ENCODE measurements at regions not wholly inside any gene's neighbourhood (a gene's known extent, or its start where the extent isn't known, plus 50 kb on each side); places are given as distances from the start of the nearest gene placed in this dataset.

DNA sequence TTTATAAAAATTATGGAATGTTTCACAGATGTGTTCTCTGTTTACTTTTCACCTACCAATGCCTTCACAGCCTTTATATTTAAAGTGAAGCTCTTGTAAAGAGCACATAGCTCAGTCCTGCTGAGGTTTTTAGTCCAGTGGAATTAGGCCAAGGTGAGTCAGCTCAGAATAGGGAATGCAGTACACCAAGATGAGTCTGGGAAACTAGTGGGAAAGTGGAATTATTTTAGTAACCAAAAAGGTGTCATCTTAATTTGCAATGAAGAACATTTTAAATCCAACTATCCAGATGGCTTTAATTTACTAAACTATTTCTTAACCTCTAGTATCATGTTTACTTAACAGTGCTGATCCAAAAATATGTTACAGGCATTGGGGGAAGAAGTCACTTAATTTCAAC lies 236.3 kb upstream of the CTBP2 start:
- DNase-seq: no peak

DNA sequence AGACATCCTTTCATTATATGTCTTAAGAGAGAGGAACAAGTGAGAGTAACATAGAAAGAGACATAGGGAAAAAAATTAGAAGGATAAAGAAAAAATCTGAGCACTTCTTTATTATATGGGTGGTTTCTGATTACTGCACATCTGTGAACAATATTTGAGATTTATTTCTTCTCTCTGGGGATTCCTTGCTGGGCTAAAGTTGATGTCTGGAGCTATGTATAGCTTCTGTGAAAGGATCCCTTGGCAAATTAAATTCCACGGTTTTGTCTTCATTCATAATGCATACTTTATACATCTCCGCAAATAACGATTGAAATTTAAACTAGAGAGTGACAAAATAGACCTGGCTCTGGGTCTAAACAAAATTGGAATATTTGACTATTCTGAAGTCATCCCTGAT lies 232.2 kb upstream of the CTBP2 start:
- DNase-seq: no peak

DNA sequence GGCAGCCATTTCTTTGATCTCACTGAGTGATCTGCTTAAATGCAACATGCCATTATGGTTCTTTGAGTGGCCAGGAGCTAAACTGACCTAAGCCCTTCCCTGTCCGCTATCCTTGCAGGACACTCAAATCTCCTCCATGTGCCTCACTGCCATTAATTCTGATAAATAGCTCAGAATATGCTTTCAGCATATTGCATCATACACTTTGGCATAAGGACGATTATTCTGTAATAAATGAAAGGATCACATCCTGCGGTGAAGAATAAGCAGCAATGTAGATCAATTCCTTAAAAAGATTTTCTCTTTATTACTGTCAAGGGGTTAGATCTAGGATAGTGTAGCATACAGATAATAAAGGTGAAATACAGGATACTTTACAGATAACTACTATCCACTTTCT lies 231.8 kb upstream of the CTBP2 start:
- no peak for DNase-seq

DNA sequence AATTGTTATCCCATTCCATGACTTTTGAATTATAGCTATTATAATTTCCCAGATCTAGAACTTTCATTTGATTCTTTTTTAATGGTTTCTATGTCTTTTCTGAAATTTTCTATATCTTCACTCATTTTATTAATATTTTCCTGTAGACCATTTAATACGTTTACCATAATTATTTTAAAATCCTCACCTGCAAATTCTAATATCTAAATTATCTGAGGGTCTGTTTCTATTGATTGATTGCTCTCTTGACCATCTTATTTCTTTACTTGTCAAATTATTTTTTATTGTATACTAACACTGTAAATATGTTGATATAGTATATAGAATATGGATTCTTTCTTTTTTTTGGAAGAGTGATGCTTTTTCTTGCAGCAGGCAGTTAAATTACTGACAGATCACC lies 229.3 kb upstream of the CTBP2 start:
- DNase-seq: no peak

DNA sequence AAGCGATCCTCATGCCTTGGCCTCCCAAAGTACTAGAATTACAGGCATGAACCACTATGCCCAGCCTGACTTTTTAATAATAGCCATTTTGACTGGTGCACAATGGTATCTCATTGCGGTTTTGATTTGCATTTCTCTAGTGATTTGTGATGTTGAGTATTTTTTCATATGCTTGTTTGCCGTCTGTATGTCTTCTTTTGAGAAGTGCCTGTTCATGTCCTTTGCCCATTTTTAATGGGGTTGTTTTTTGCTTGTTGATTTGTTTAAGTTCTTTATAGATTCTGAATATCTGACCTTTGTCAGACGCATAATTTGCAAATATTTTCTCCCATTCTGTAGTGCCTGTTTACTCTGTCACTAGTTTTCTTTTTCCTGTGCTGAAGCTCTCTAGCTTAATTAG lies 219.2 kb upstream of the CTBP2 start:
- DNase-seq: no peak

DNA sequence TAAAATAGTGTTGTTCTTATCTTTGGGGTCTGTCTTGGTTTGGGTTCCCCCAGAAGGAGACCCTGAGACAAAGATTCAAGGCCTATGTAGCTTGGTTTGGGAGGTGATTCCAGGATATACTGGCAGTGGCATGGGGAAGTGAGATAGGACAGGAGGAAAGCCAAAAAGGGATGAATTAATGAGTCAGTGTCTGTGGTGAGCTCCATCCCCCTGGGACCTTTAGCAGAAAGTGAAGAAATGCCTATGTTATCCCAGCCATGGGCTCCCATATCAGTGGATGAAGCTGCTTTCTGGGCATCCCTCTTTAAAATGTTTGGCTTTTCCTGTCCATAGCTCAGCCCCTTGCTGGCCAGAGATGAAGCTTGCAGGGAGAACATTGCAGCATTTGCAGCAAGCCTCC lies 217.0 kb upstream of the CTBP2 start:
- DNase-seq: no peak

DNA sequence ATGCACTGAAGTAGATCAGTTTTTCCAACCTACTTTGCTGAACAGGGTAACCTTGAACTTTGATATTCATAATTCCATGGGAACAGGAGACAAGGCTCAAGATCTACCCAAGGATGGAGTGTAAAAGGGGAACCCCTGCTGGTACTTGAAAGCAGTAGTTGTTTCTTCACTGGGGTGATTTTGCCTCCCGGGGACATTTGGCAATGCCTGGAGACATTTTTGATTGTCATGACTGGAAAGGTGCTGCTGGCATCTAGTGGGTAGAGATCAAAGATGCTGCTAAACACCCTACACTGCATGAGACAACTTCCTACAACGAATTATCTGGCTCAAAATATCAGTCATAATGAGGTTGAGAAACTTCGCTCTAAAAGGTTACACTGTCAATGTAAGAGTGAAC lies 214.8 kb upstream of the CTBP2 start:
- DNase-seq: no peak

DNA sequence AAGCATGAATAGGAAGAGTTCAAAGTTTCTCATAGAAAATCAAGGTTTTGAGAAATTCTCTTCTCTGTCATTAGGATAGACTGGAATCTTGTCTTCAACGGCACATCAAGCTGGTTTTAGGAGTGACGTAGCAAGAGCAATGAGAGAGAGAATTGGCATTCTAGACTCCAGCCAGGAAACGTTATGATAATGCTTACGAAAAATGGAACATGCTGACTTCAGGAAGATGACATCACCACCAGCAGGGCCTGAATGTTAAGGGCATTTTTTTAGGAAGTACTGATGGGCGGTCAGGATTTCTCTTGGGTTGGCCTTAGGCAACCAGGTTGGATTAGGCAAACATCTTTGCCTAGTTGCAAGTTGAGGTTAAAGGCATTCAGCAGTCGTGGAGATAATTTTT lies 213.2 kb upstream of the CTBP2 start:
- no peak for DNase-seq

DNA sequence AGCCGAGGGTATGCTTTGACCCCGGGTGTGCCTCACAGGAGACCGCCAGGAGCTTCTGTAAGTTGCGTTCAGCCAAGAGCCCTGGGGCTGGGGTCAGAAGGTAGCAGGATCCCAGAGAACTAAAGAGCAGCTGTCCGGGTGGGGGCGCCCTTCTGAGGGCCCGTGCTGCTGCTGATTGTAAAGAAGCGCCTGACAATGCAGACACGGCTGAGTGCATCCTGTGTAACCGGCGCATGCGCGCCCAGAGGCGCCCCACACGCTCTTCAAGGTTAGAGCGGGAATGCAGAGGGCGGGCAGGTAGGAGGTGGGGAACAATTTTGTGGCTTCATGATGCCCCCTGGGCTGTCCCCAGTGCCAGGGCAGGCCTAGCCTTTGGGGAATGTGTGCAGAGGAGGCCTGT lies 210.2 kb upstream of the CTBP2 start:
- DNase-seq: no peak

DNA sequence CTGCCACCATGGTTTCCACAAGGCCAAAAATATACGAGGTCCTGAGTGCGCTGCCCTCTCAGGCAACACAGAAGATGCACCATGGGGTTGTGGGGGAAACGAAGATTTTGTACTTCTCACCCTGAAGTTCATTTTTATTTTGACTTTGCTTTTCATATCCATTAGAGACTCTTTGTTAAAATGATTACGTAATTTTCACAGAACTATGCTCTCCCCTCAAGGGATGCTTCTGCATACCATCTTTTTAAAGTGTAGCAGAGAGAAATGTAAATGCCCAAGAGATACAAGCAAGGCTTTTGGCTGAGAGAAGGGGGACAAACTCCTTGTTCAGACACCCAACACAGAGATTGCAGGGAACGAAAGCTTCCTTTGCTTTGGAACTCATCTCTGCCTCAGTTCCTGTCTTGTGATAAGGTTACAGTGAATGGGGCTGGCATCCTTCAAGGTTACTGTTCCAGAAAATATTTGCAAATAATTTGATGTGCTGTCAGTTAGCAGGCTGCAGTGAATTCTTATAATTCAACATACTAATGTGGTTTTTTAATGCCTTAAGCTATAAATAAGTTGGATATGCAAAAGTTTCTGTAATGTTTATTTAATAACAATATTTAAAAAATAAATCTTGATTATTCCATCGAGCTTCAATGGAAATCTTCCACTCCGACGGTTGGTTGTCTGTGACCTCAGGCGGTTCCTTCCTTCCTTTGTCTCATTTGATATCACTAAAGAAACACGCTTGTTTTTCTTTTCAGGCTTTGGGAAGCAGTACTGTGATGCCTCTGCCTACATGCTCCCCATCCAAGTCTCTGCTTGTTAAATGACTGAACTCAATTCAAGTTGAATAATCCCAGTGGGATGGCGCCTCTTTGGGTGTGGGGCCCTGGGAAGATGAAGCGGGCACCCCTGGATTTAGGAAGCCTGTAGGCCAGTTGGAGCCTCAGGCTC lies 209.3 kb upstream of the CTBP2 start:
- no peak for DNase-seq

DNA sequence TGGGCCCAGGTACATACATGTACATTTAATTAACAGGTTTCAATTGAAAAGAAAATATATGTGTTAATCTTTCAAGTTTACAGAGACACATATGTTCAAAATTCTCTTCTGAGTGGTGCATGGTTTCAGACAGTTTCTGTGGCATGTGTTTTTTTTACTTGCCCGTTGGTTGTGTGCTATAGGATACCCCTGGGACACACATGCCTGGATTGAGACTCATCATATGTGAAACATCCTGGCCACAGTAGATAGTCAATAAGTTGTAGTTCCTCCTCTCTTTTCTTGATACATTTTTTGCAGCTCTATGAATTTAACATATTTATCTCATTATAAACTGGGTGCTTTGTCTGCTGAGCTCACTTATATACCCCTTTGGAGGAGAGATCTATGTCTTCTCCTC lies 207.8 kb upstream of the CTBP2 start:
- DNase-seq: no peak

DNA sequence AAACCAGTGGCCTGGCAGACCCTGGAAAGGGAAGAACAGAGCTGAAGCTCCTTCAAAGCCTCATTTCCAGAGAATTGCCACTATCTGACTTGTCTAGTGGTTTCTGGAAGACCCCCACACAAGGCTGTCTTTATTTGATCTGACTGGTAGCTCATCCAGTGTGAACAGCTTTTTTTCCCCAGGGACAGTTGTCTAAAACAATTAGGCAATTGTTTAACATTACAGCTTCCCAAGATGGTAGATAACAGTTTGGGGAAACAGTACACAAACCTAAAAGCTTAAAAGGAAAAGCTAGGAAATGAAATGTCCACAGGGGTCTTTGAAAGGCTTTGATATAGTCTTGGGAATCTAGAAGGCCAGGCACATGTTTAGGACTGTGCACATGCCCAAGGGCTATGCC lies 203.4 kb upstream of the CTBP2 start:
- DNase-seq: no peak

DNA sequence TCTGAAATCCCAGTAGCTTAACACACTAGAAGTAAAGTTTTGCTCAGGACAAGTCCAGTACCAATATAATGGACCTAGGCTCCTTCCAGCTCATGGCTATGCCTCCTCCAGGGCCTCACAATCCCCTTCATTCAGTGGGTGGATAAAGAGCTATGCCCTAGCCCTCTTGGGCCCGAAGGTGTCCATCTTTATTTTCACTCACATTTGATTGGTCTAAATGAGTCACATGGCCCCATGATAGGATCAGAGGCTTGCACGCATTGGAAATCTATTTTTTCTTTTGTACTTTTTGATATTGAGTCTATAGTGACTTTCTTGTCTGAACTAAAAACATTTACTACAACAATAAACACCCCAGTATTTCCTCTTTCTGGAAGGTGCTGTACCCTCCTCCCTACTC lies 202.6 kb upstream of the CTBP2 start:
- DNase-seq: no peak

DNA sequence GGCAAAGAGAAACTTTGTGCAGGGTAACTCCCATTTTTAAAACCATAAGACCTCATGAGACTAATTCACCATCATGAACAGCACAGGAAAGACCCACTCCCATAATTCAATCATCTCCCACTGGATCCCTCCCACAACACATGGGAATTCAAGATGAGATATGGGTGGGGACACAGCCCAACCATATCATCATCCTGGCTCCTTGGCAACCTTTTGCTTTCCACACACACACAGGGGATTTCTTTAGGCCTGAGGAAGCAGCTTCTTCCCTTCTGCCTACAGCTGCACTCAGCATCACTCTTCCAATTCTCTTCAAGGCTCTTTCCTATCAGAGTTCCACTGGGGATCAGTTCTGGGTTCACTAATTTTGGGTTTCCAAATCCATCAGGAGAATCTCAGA lies 199.0 kb upstream of the CTBP2 start:
- DNase-seq: no peak

DNA sequence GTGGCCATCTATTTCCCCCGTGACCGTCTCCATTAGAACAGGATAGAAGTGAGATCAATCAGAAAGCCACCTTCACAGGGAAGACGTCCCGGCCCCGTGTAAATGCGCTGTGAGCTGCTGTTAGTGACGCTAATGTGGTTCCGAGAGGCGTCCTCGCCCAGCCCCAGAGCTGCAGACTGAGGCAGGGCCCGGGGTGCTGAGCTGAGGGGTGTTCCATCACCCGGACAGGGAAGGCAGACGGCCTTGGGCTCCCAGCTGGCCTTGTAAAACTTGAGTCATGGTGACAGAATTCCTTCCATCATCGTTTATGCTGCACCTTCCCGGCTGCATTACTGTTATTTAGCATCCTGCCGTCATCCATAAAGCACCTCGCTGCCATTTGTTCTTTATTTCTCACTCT lies 195.3 kb upstream of the CTBP2 start:
- DNase-seq: no peak

DNA sequence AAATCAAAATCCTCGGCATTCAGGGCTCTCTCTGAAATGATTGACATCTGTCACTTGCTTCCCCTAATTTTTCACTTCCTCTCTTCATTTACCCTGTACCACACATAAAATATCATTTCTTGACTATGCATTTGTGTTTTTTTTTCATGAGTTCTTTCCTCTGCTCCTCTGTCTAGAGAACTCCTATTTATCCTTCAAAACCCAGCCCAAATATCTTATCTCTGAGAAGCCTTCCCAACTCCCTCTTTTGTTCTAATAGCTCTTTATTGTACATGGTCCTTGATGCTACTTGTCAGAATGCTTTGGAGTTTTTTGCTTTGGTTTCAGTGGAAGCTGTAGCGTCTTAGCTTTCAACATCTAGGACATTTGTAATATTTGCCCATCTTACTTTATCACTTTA lies 190.2 kb upstream of the CTBP2 start:
- no peak for DNase-seq

DNA sequence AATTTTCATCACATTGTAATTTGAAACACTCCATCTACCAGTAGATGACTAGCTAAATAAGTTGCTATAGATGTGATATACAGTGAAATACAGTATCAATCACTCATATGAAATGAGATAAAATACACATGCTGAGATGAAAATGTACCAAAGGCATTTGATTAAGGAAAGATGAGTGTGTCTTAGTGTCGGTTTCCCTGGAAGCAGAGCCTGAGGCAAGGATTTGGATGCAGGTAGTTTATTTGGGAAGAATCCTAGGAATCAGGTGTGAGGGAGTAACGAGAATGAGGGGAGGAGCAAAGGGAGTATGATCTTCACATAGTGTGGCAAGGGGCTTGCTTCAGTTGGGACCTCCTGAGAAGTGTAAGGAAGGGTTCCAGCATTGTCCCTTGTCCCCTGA lies 188.2 kb upstream of the CTBP2 start:
- DNase-seq: no peak

DNA sequence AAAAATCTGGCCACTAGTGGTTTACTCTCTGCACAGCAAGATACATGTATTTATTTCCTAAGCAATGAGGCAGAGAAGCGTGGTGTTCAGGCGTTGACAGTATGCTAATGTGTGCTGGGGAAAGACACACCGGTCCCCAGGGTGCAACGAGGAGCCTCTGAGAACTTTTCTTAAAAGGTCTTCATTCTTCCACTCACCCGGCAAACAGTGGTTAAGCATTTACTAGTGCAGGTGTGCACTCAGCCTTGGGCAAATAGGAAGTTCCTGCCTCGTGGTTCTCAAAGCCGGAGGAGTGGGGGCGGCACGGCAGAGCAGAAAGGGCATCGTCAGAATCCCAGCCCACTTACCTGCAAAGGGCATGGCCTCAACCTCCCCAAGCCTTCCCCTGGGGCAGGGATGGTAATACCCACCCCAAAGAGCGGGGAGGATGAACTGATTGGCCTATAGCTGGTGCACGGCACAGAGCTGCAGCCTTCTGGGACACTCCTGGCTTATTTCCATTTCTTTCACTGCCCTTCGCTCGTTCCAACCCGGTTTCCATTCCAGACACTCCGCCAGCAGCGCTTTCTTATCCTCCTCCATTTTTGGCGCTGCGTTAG lies 184.3 kb upstream of the CTBP2 start:
- no peak for DNase-seq

DNA sequence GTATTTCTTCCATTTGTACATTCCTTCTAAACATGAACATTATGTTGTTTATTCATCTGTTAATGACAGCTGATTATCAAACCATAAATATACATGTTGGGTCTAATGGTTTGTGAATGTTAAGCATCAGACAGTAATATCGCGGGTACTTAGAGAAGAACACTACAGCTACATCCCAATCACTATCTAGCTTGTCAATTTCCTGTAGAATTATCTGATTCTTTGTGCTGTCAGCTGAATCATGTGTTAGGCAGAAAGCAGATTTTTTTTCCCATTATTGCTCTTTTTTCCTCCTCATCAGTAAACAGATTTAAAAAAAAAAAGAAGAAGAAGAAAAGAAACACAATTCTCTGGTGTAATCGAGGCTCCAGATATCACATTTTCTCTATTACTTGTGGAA lies 183.6 kb upstream of the CTBP2 start:
- no peak for DNase-seq

DNA sequence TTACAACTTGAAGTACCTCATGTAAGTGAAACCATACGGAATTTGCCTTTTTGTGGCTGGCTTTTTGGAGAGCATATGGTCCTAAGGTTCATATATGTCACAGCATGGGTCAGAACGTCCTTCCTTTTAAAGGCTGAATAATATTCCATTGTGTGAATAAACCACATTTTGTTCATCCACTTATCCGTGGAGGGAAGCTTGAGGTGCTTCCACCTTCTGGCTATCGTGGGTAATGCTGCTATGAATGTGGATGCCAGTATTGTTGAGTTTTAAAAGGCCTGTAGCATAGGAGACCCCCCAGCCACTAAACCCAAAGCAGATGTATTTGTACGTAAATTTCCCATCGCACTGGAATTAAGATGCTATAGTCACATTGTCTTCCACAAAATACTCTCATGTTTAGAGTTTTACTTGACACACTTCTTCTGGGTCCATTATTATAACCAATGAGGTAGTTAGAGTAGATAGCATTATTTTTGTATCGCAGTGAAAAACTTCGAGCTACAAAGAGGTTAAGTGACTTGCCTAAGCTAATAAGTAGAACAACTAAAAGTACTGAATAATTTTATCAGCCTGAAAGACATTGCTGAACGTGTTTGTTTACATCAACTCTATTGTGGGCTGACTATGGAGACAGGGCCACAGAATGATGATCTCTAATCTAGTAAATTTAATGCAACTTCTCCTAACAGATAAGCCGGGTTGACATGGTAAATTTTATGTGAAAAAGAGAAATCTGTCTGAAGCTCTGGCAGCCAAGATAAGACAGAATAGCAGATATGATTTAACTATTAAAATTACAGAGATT lies 183.0 kb upstream of the CTBP2 start:
- DNase-seq: peak in 1 of 2 experiments; percentile 17

DNA sequence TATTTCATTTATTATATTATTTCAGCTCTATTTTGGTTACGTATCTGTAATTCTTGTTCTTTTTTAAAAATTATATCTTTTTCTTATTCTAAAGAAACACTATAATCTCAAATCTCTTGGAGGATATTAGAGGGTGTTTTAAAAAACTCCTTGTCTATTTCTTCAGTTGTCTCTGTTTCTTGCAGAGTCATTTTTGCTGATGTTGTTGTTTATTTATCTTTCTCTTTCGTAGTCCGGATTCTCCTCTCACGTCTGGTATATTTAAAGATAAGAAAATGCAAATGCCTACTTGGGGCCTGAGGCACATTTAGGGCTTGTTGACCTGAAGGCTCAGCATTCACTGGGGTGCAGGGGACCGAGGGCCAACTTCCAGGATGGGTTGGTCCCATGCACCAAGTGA lies 181.2 kb upstream of the CTBP2 start:
- no peak for DNase-seq

DNA sequence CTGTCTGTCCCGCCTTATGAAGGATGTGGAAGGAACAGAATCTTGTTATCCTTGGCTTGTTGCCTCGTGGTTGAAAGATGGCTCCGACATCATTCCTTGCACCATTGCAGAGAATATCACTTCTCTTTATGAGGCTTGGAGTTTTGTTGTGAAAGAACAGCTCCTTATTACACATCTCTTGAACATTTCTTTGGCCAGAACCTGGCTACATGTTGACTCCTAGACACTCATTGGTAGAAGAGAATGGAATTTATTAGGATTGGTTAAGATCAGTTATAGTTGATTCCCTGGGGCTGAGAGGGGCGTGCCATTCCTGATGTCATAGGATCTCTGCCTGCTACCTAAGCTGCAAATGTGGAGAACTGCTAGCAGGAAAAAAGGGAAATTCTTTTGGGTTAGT lies 180.5 kb upstream of the CTBP2 start:
- DNase-seq: no peak

DNA sequence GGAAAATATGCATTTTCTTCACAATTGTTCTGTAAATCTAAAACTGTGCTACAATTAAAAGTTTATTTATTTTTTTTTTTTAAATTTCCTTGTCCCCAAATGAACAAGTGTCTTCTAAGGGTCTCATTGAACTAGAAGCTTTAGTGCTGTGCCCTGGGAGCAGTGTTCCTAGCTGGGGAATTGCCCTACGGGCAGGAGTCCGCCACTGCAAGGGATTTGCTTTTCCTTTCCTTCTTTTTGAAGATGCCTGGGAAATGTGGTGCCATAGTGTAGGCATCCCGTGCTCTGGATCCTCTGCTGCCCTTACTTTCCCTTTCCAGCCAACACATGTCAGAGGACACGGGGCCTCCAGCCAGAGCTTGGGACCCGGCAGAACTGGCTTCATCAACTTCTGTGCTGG lies 177.1 kb upstream of the CTBP2 start:
- no peak for DNase-seq

DNA sequence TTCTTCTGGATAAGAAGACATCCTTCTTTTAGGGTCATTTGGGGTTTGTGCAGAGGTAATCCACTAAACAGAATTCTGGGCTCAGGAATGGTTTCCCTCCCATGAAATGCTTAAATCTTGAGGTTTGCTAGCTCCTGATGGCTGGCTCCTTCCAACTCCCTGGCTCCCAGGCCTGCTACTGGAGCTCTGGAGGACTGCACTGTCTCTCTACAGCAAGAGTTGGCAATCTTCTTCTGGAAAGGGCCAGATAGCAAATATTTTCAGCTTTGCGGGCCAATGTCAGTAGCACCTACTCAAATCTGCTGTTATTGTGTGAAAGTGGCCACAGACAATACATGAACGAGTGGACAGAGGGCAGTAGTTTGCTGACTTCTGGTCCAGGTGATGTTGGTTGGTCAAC lies 174.2 kb upstream of the CTBP2 start:
- no peak for DNase-seq
